Hepatocyte (in vitro differentiated cells): ENCODE measurements at regions not wholly inside any gene's neighbourhood (a gene's known extent, or its start where the extent isn't known, plus 50 kb on each side); places are given as distances from the start of the nearest gene placed in this dataset.

ENCODE experiments used
- EZH2 ChIP-seq: fragments of 200-600 bp; sonication (generic); IDR thresholded peaks from 2 replicates; pipeline ENCODE4 v1.6.1; 2016; ENCODE audit warnings: antibody characterized with exemption, mild to moderate bottlenecking, borderline replicate concordance
- EZH2phosphoT487 ChIP-seq: fragments of 200-600 bp; sonication (generic); IDR thresholded peaks from one replicate; pipeline ENCODE4 v1.6.1; 2018; ENCODE audit warnings: antibody characterized with exemption, mild to moderate bottlenecking, low read depth, moderate library complexity; ENCODE audit not compliant: unreplicated experiment, severe bottlenecking
- TF ChIP-seq, protein P1 (sequence below): fragments of 200-600 bp; sonication (generic); IDR thresholded peaks from 2 replicates; pipeline ENCODE4 v1.5.1; 2016; ENCODE audit warnings: antibody characterized with exemption, mild to moderate bottlenecking; ENCODE audit not compliant: poor library complexity

DNA sequence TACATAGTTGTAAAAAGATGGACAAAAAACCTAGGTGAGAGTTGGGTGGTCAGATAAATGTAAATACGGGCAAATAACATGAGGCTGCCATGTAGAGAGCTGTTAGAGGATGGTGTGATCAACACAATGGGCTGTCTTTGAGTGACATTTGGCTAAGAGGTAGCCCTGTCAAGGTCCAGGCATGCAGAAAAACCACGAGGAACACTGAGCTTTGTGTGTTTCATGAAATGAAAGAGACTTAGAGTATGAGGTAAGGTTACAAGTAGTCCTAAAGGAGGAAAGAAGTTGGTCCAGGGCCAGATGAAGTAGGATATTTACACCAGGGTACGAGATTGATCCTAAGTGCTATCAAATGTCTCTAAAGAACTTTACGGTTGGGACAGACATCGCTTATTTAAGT, 160.9 kb downstream of the RDH14 start:
- TF ChIP-seq, protein P1, sequence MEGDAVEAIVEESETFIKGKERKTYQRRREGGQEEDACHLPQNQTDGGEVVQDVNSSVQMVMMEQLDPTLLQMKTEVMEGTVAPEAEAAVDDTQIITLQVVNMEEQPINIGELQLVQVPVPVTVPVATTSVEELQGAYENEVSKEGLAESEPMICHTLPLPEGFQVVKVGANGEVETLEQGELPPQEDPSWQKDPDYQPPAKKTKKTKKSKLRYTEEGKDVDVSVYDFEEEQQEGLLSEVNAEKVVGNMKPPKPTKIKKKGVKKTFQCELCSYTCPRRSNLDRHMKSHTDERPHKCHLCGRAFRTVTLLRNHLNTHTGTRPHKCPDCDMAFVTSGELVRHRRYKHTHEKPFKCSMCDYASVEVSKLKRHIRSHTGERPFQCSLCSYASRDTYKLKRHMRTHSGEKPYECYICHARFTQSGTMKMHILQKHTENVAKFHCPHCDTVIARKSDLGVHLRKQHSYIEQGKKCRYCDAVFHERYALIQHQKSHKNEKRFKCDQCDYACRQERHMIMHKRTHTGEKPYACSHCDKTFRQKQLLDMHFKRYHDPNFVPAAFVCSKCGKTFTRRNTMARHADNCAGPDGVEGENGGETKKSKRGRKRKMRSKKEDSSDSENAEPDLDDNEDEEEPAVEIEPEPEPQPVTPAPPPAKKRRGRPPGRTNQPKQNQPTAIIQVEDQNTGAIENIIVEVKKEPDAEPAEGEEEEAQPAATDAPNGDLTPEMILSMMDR: no peak
- no peak for TF ChIP-seq EZH2phosphoT487
- no peak for TF ChIP-seq EZH2
